Fibroblast of the aortic adventitia (primary cell): ENCODE measurements at regions not wholly inside any gene's neighbourhood (a gene's known extent, or its start where the extent isn't known, plus 50 kb on each side); places are given as distances from the start of the nearest gene placed in this dataset.
"Not testable (repeated sequence)": the region's sequence is repeated elsewhere in the genome, so short reads cannot be mapped to it uniquely, and the experiment has no call there.

Source experiments
- DNase-seq: peaks from one replicate; pipeline ENCODE4 v3.0.0-alpha.2; 2010; ENCODE audit warnings: low read depth
- H3K4me3 ChIP-seq: 2 replicates; pipeline ENCODE4 v1.5.1; 2011; ENCODE audit warnings: low read depth, mild to moderate bottlenecking, control low read depth, low read length, moderate library complexity
- CTCF ChIP-seq: IDR thresholded peaks from 2 replicates; pipeline ENCODE4 v1.5.1; 2011; ENCODE audit warnings: mild to moderate bottlenecking, low read length, control low read depth, inconsistent platforms; ENCODE audit not compliant: insufficient read depth

- H3K4me3 ChIP-seq, result no peak overlapping the region
- DNase-seq, result no peak
- TF ChIP-seq CTCF, result no peak
Observed at GRCh38 chr18:55737266-55737665, 149.3 kb upstream of the TCF4 start.

GRCh38 chr18:55735969-55736368 lies 148.0 kb upstream of the TCF4 start:
- no peak for TF ChIP-seq CTCF
- no peak for DNase-seq
- H3K4me3 ChIP-seq, result no peak overlapping the region

- DNase-seq, result no peak
- no peak for TF ChIP-seq CTCF
- H3K4me3 ChIP-seq, result no peak overlapping the region
Observed at GRCh38 chr18:55735199-55735855, 147.3 kb upstream of the TCF4 start.

GRCh38 chr18:55732227-55733106 lies 144.5 kb upstream of the TCF4 start:
- no peak overlapping the region for H3K4me3 ChIP-seq
- TF ChIP-seq CTCF, result no peak
- DNase-seq, result peak; percentile 68

- peak; percentile 9 for DNase-seq
- TF ChIP-seq CTCF, result no peak
- H3K4me3 ChIP-seq, result no peak overlapping the region
Observed at GRCh38 chr18:55731594-55732042, 143.6 kb upstream of the TCF4 start.

- not testable (repeated sequence) for DNase-seq, H3K4me3 ChIP-seq
Observed at GRCh38 chr18:55721006-55721405, 133.0 kb upstream of the TCF4 start.

- TF ChIP-seq CTCF, result no peak
- no peak overlapping the region for H3K4me3 ChIP-seq
- DNase-seq, result no peak
Observed at GRCh38 chr18:55713707-55714106, 125.7 kb upstream of the TCF4 start.
